LHCN-M2 (cell line): ENCODE measurements at regions not wholly inside any gene's neighbourhood (a gene's known extent, or its start where the extent isn't known, plus 50 kb on each side); places are given as distances from the start of the nearest gene placed in this dataset.
A peak's percentile ranks its signal among the peaks of the same experiment; 100 is the strongest.

Experiments
- DNase-seq: peaks from one replicate; pipeline ENCODE4 v3.0.0-alpha.2; 2012; ENCODE audit warnings: low read depth

- DNase-seq, result no peak
Observed at GRCh38 chr18:68376926-68377325, 338.0 kb downstream of the TMX3 start.

GRCh38 chr18:68362907-68363306, 352.0 kb downstream of the TMX3 start:
- no peak for DNase-seq

- no peak for DNase-seq
Observed at GRCh38 chr18:68355637-68356036, 359.3 kb downstream of the TMX3 start.

GRCh38 chr18:68354176-68354575, 360.7 kb downstream of the TMX3 start:
- DNase-seq, result no peak

- DNase-seq, result no peak
Observed at GRCh38 chr18:68342039-68342659, 372.8 kb downstream of the TMX3 start.

GRCh38 chr18:68340606-68341005, 374.3 kb downstream of the TMX3 start:
- DNase-seq, result peak; percentile 40

- DNase-seq, result no peak
Observed at GRCh38 chr18:68330658-68331057, 384.2 kb downstream of the TMX3 start.

GRCh38 chr18:68323921-68324320, 391.0 kb downstream of the TMX3 start:
- DNase-seq, result no peak

- DNase-seq, result peak; percentile 85
Observed at GRCh38 chr18:68316636-68317035, 398.3 kb downstream of the TMX3 start.

- peak; percentile 84 for DNase-seq
Observed at GRCh38 chr18:68314403-68314802, 400.5 kb downstream of the TMX3 start.

- DNase-seq, result no peak
Observed at GRCh38 chr18:68301441-68301840, 413.5 kb downstream of the TMX3 start.

- no peak for DNase-seq
Observed at GRCh38 chr18:68299906-68300305, 415.0 kb downstream of the TMX3 start.

- peak; percentile 32 for DNase-seq
Observed at GRCh38 chr18:68298330-68298729, 416.6 kb downstream of the TMX3 start.

- no peak for DNase-seq
Observed at GRCh38 chr18:68288408-68288807, 426.5 kb downstream of the TMX3 start.

- DNase-seq, result peak; percentile 27
Observed at GRCh38 chr18:68284236-68284780, 430.6 kb downstream of the TMX3 start.

- DNase-seq, result no peak
Observed at GRCh38 chr18:68283834-68284233, 431.1 kb downstream of the TMX3 start.

- DNase-seq, result no peak
Observed at GRCh38 chr18:68282232-68282631, 432.7 kb downstream of the TMX3 start.

GRCh38 chr18:68275616-68276015, 439.3 kb downstream of the TMX3 start:
- DNase-seq, result peak; percentile 94

GRCh38 chr18:68270017-68270416, 444.9 kb downstream of the TMX3 start:
- no peak for DNase-seq

- DNase-seq, result peak; percentile 83
Observed at GRCh38 chr18:68267583-68267982, 447.3 kb downstream of the TMX3 start.

GRCh38 chr18:68263481-68263880, 451.4 kb downstream of the TMX3 start:
- DNase-seq, result peak; percentile 48

GRCh38 chr18:68262690-68263294, 452.1 kb downstream of the TMX3 start:
- peak; percentile 71 for DNase-seq

GRCh38 chr18:68256418-68257067, 458.4 kb downstream of the TMX3 start:
- DNase-seq, result no peak
